ENCODE measurements at regions not wholly inside any gene's neighbourhood (a gene's known extent, or its start where the extent isn't known, plus 50 kb on each side); places are given as distances from the start of the nearest gene placed in this dataset.

DNA sequence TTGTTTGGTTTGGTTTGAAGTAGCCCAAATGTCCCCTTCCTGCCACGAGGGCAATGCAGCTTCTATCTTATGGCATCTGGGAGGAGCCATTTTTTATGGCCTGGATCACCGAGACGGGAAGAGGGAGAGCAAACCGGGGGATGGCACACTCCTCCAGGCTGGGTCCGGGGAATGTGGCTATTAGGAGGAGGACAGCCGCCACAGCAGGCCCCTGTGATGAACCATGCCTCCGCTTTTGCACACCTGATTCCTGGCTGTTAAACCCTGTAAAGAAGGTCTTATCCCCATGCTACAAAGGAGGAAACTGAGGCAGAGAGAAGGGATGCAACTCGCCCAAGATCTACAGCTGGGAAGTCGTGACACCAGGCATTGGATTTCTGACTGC is 157.6 kb downstream of the OR4M2 start:
- TF ChIP-seq POLR2A (IDR thresholded peaks at IDR 0.05) (no peak), CTCF (IDR thresholded peaks at IDR 0.05 in 8 of 11, conservative IDR thresholded peaks at IDR 0.05 in 3 of 11) (no peak), POLR2AphosphoS5 (IDR thresholded peaks at IDR 0.05) (no peak)

Data from spleen (tissue), 7 donors.